ENCODE measurements at regions not wholly inside any gene's neighbourhood (a gene's known extent, or its start where the extent isn't known, plus 50 kb on each side); places are given as distances from the start of the nearest gene placed in this dataset.

DNA sequence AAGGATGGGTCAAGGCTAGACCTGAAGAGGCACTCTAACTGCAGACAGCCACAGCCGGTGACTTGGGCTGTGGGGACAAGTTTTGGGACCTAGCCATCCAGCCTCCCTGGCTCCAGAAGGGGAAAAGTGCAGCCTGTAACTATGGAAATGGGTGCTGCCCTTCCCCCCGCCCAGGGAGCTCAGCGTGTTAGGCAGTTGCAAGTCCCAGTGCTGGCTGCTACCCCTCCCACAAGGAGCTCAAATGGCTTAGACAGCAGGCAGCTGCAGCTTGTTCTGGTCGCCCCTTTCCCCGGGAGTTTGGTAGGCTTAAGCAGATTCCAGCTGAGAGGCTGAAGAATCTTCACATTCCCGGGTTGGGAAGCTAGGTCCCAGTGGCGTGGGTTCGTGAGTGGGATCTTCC, 162.6 kb downstream of the FAM83B start:
- no peak for TF ChIP-seq CTCF (IDR thresholded peaks at IDR 0.05; ENCODE audit: insufficient read depth, low read length, poor library complexity, severe bottlenecking)
- TF ChIP-seq EZH2phosphoT487 (conservative IDR thresholded peaks at IDR 0.05; ENCODE audit: low read length) = no peak
